Body of pancreas (tissue), 4 donors: ENCODE measurements at regions not wholly inside any gene's neighbourhood (a gene's known extent, or its start where the extent isn't known, plus 50 kb on each side); places are given as distances from the start of the nearest gene placed in this dataset.

Source experiments
- ATAC-seq: fragments of 150-250 bp; one replicate; pipeline ENCODE4 v1.9.1; 2016
- DNase-seq, 4 donors: peaks; one replicate each; pipeline ENCODE4 v3.0.0-alpha.2; 2019
- H3K27ac ChIP-seq, 4 donors: fragments of 200-600 bp; sonication (generic); 1 replicate in 3 of 4; 2 replicates in 1 of 4; pipeline versions ENCODE4 v1.5.1 to v1.6.1; 2016 to 2019; ENCODE audit warnings: mild to moderate bottlenecking in 1 of 4, mixed read lengths in 1 of 4, moderate library complexity in 1 of 4
- H3K27me3 ChIP-seq, 2 donors: fragments of 200-600 bp; sonication (generic); one replicate each; pipeline ENCODE4 v1.6.0; 2016; ENCODE audit warnings: mild to moderate bottlenecking in 1 of 2
- H3K36me3 ChIP-seq, 2 donors: fragments of 200-600 bp; sonication (generic); replicated peaks in 1 of 2; 2 replicates each; pipeline ENCODE4 v1.5.1; 2016; ENCODE audit warnings: low read depth in 2 of 2; ENCODE audit not compliant: insufficient read depth in 1 of 2
- H3K4me1 ChIP-seq: fragments of 200-600 bp; sonication (generic); one replicate; pipeline ENCODE4 v1.6.0; 2016
- H3K4me3 ChIP-seq, 2 donors: fragments of 200-600 bp; sonication (generic); 1 replicate in 1 of 2; 2 replicates in 1 of 2; pipeline ENCODE4 v1.5.1; 2016 to 2019
- H3K9me3 ChIP-seq, 3 donors: fragments of 200-600 bp; sonication (generic); 1 replicate in 2 of 3; 2 replicates in 1 of 3; pipeline ENCODE4 v1.5.1; 2016
- CTCF ChIP-seq, 7 experiments: fragments of 450-650 bp in 4 of 7; fragments of 200-600 bp in 3 of 7; sonication (generic) in 3 of 7; IDR thresholded peaks; one replicate each; pipeline ENCODE4 v1.5.1; 2016 to 2019; ENCODE audit warnings: antibody characterized with exemption in 7 of 7
- POLR2A ChIP-seq, 3 donors: fragments of 450-650 bp; IDR thresholded peaks; one replicate each; pipeline ENCODE4 v1.6.1; 2016; ENCODE audit warnings: antibody characterized with exemption in 3 of 3, mild to moderate bottlenecking in 2 of 3
- WGBS, 2 donors: methylation state at CpG; one replicate each; pipeline ENCODE4 v1.1.5; 2017; 5-methylcytosine and 5-hydroxymethylcytosine counted together
- intact Hi-C: fragments of 100-400 bp; cut with DNase I; formaldehyde crosslinking; loops from one replicate; pipeline ENCODE4 v1.15.1; 2023

GRCh38 chr9:13354733-13355132 lies 75.2 kb upstream of the MPDZ start:
- Histone ChIP-seq H3K36me3 (no peaks in the 10 kb centered on the region), H3K27ac (no peak overlapping the region), H3K4me3 (no peak overlapping the region), H3K9me3 (no peaks in the 10 kb centered on the region), H3K27me3 (no peaks in the 10 kb centered on the region), H3K4me1 (no peaks in the 10 kb centered on the region)
- TF ChIP-seq POLR2A (IDR thresholded peaks at IDR 0.05) = no peak
- TF ChIP-seq CTCF (IDR thresholded peaks at IDR 0.05) = no peak
- 63 to 73% methylated on average over 2 of the region's 2 CpGs for WGBS, 2 donors
- DNase-seq = no peak
- no peak for ATAC-seq
- intact Hi-C loops = no loop called here

- Histone ChIP-seq H3K27ac (no peak overlapping the region), H3K27me3 (no peaks in the 10 kb centered on the region), H3K36me3 (no peaks in the 10 kb centered on the region), H3K4me1 (no peaks in the 10 kb centered on the region), H3K4me3 (no peak overlapping the region), H3K9me3 (no peaks in the 10 kb centered on the region)
- ATAC-seq (no peak), DNase-seq (no peak)
- TF ChIP-seq CTCF (IDR thresholded peaks at IDR 0.05) = no peak
- TF ChIP-seq POLR2A (IDR thresholded peaks at IDR 0.05) = no peak
- intact Hi-C loops = no loop called here
- WGBS, 2 donors = 76 to 93% methylated on average over 4 of the region's 4 CpGs
Measured at GRCh38 chr9:13352451-13352979, 73.0 kb upstream of the MPDZ start.

DNA sequence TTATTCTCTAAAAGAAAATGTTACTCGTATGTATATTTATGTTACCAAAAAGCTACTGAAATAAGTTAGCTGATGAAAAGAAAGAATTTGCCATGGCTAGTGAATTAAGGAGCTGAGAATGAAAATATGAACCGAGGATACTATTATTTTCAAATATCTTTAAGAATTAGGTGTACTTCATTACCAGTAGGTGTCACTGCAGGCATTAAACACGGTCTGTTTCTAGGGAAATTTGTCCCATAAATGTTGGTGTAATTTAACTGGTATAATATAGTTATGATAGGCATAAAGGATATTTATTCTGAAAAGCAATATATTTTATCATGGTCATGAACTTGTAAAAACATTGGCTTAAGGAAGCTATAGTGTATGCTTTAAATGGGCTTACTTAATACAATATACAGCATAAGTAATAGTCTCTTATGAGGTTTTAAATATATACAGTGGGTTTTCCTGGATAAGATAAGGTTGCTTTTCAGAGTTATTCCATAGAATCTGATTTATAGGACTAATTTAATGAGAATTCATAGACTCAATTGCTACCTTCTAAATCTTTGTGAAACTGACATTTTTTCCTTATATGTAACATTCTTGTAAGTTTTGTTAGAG lies 72.4 kb upstream of the MPDZ start:
- DNase-seq = peak in 1 of 4 donors; percentile 4
- TF ChIP-seq CTCF (IDR thresholded peaks at IDR 0.05) = peak; percentile 30 to 65 (median 51)
- no peak for TF ChIP-seq POLR2A (IDR thresholded peaks at IDR 0.05)
- intact Hi-C loops = no loop called here

DNA sequence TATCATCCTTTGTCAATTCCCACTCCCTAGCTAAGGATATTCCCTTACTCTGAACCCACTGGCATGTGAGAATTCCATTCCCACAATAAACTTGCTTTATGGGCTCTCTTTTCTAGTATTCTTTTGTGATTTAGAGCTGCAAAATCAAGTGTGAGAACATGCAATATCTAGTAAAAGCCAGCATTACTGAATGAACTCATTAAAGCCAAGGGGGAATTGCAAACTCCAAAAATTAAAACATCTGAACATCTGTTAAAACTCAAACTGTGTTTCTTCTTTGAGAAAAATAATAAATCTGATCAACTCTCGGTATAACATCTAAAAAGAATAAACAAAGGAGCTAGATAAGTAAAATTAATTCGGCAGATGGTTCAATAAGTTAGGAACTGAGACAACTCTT lies 53.1 kb upstream of the MPDZ start:
- WGBS, 2 donors = 39 to 47% methylated on average over 2 of the region's 2 CpGs
- ATAC-seq (no peak), DNase-seq (no peak)
- Histone ChIP-seq H3K36me3 (no peaks in the 10 kb centered on the region), H3K27ac (no peak overlapping the region), H3K4me1 (no peaks in the 10 kb centered on the region), H3K27me3 (no peaks in the 10 kb centered on the region), H3K4me3 (no peak overlapping the region), H3K9me3 (no peaks in the 10 kb centered on the region)
- TF ChIP-seq POLR2A (IDR thresholded peaks at IDR 0.05) = no peak
- TF ChIP-seq CTCF (IDR thresholded peaks at IDR 0.05) = no peak
- intact Hi-C loops = no loop called here

More for the DNA sequence above, 72.4 kb upstream of the MPDZ start:
- Histone ChIP-seq H3K4me1 (no peaks in the 10 kb centered on the region), H3K4me3 (no peak overlapping the region), H3K36me3 (no peaks in the 10 kb centered on the region), H3K27ac (no peak overlapping the region), H3K27me3 (no peaks in the 10 kb centered on the region), H3K9me3 (no peaks in the 10 kb centered on the region)
- 4 to 6% methylated on average over 3 of the region's 3 CpGs for WGBS, 2 donors
- ATAC-seq = peak; percentile 48

DNA sequence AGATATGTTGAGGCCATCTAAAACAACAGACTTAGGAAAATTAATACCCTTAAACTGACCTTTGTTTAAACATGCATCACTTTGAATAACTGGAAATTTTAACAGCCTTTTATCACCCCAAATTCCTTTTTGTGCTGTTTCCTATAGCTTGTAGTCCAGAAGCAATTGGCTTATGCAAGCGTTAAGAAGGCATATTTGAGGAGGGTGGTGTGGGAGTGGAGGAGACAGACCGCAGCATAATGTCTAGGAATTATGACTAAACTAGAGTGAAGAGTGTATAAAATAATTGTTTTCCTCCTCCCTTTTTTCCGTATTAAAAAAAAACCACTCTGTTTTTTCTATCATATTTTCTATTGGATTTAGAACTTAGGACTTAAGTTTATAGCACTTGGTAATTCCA lies 51.8 kb upstream of the MPDZ start:
- H3K9me3 ChIP-seq = no peaks in the 10 kb centered on the region
- 83 to 88% methylated on average over 3 of the region's 3 CpGs for WGBS, 2 donors
- H3K4me3 ChIP-seq = no peak overlapping the region
- no peaks in the 10 kb centered on the region for H3K36me3 ChIP-seq
- no peak for TF ChIP-seq CTCF (IDR thresholded peaks at IDR 0.05)
- no peak for TF ChIP-seq POLR2A (IDR thresholded peaks at IDR 0.05)
- no peaks in the 10 kb centered on the region for H3K4me1 ChIP-seq
- H3K27ac ChIP-seq = no peak overlapping the region
- H3K27me3 ChIP-seq = no peaks in the 10 kb centered on the region
- DNase-seq = no peak
- ATAC-seq = no peak
- intact Hi-C loops = no loop called here
